ENCODE measurements at regions not wholly inside any gene's neighbourhood (a gene's known extent, or its start where the extent isn't known, plus 50 kb on each side); places are given as distances from the start of the nearest gene placed in this dataset.

GRCh38 chr12:42652048-42652447, 62.5 kb upstream of the PRICKLE1 start:
- Histone ChIP-seq H4K20me1 (ENCODE audit: control insufficient read depth, insufficient read depth, insufficient read length) (no peaks in the 10 kb centered on the region), H3K79me1 (ENCODE audit: insufficient read depth, low read depth, low read length, poor library complexity, severe bottlenecking) (no peaks in the 10 kb centered on the region), H3K9ac (ENCODE audit: extremely low read depth, insufficient read length, low read length) (no peak overlapping the region), H2AK5ac (ENCODE audit: insufficient read length, low read length) (no peak overlapping the region), H2BK20ac (ENCODE audit: low read depth, low read length, poor library complexity, severe bottlenecking) (no peak overlapping the region), H3K79me2 (ENCODE audit: insufficient read depth, low read length) (no peaks in the 10 kb centered on the region), H3K23ac (ENCODE audit: insufficient read length, low read depth, low read length) (no peak overlapping the region), H2BK12ac (ENCODE audit: insufficient read length, low read depth, low read length) (no peak overlapping the region), H3K9me3 (ENCODE audit: control insufficient read depth, low read depth, low read length) (no peaks in the 10 kb centered on the region), H3K18ac (ENCODE audit: insufficient read length, low read depth, low read length) (no peak overlapping the region), H3K4me2 (ENCODE audit: insufficient read depth, insufficient read length, low read length) (no peak overlapping the region), H4K5ac (ENCODE audit: insufficient read length, low read depth, low read length) (no peak overlapping the region), H3K56ac (ENCODE audit: insufficient read length, low read depth, low read length) (no peak overlapping the region), H3T11ph (ENCODE audit: low read length) (no peak overlapping the region), H3K4me1 (ENCODE audit: insufficient read depth, low read length) (no peaks in the 10 kb centered on the region), H2BK15ac (ENCODE audit: low read depth, low read length) (no peak overlapping the region), H3K4ac (ENCODE audit: low read depth, low read length) (no peak overlapping the region), H2AFZ (ENCODE audit: low read length) (no peak overlapping the region), H3K27me3 (ENCODE audit: insufficient read depth, low read length) (no peaks in the 10 kb centered on the region), H2BK120ac (ENCODE audit: low read depth, low read length, poor library complexity, severe bottlenecking) (no peak overlapping the region), H3K27ac (ENCODE audit: insufficient read length, low read depth, low read length) (no peak overlapping the region), H2BK5ac (ENCODE audit: insufficient read length, low read length) (no peak overlapping the region), H4K8ac (replicated peaks; ENCODE audit: insufficient read length, low read depth, low read length) (no peak overlapping the region), H3K23me2 (ENCODE audit: insufficient read length, low read depth, low read length, poor library complexity, severe bottlenecking) (no peaks in the 10 kb centered on the region), H3K14ac (ENCODE audit: insufficient read depth, low read length) (no peak overlapping the region), H4K91ac (ENCODE audit: insufficient read length, low read depth, low read length) (no peak overlapping the region)
- no peak for DNase-seq
- peaks cover 6 to 7% of the 10 kb centered on the region in 2 experiments for H3K9me3 Mint-ChIP-seq
- peaks cover 12 to 15% of the 10 kb centered on the region in 2 experiments for H3K4me1 Mint-ChIP-seq
- no peak for TF ChIP-seq CTCF (conservative IDR thresholded peaks at IDR 0.05)
- 0 out of 5 replicates have a peak overlapping the region, but pooled peaks of 1 of the 2 experiments have one; percentile 24 for H3K4me3 Mint-ChIP-seq
- 0 out of 7 replicates have a peak overlapping the region, but pooled peaks of 1 of the 3 experiments have one; percentile 28 for H3K27ac Mint-ChIP-seq
- no peaks in the 10 kb centered on the region; a peak in 1 of 7 replicates for H3K36me3 Mint-ChIP-seq (ENCODE audit: insufficient read depth in 1 of 3, low read depth in 3 of 3)
- no peaks in the 10 kb centered on the region for H3K27me3 Mint-ChIP-seq (ENCODE audit: low read depth)
- whole genome bisulfite sequencing (ENCODE audit: extremely low coverage, insufficient read length, low lambda C conversion rate), result no CpG with 5 or more reads among the region's 5 CpGs
